CD4-positive, alpha-beta T cell (primary cell): ENCODE measurements at regions not wholly inside any gene's neighbourhood (a gene's known extent, or its start where the extent isn't known, plus 50 kb on each side); places are given as distances from the start of the nearest gene placed in this dataset.
"Not testable (repeated sequence)": the region's sequence is repeated elsewhere in the genome, so short reads cannot be mapped to it uniquely, and the experiment has no call there.

ENCODE experiments used
- ATAC-seq: fragments of 200-7000 bp; cut with Tn5 transposase; one replicate; pipeline ENCODE4 v1.10.0; 2022; ENCODE audit warnings: mild to moderate bottlenecking; ENCODE audit not compliant: poor library complexity
- CTCF ChIA-PET: fragments of 350-600 bp; sonication (Branson Sonifier 250); formaldehyde crosslinking; loops from one replicate; lab custom pipeline; 2021; ENCODE audit warnings: antibody characterized with exemption, inconsistent platforms; lab: Charles Lee
- POLR2A ChIA-PET: fragments of 350-600 bp; sonication (Branson Sonifier 250); formaldehyde crosslinking; loops from one replicate; lab custom pipeline; 2021; ENCODE audit warnings: antibody characterized with exemption, inconsistent platforms; lab: Charles Lee
- DNase-seq, 14 experiments: peaks; one replicate each; pipeline ENCODE4 v3.0.0-alpha.2; 2013 to 2020; ENCODE audit warnings: mixed read lengths in 2 of 14
- H3K27ac ChIP-seq, 2 donors: one replicate each; pipeline versions ENCODE4 v1.5.1 to v1.7.0; 2013; ENCODE audit warnings: low read length in 2 of 2, low read depth in 1 of 2, mild to moderate bottlenecking in 1 of 2
- H3K27me3 ChIP-seq, 2 experiments: 1 replicate in 1 of 2; 2 replicates in 1 of 2; pipeline versions ENCODE4 v1.6.1 to v1.7.0; 2013; ENCODE audit warnings: low read length in 2 of 2, control low read depth in 1 of 2, mild to moderate bottlenecking in 1 of 2, moderate library complexity in 1 of 2; ENCODE audit not compliant: insufficient read depth in 2 of 2, control insufficient read depth in 1 of 2
- H3K36me3 ChIP-seq: one replicate; pipeline ENCODE4 v1.6.1; 2013; ENCODE audit warnings: low read length, control low read depth; ENCODE audit not compliant: insufficient read depth
- H3K4me1 ChIP-seq: one replicate; pipeline ENCODE4 v1.6.1; 2013; ENCODE audit warnings: low read length, control low read depth; ENCODE audit not compliant: insufficient read depth
- H3K4me3 ChIP-seq: one replicate; pipeline ENCODE4 v1.5.1; 2013; ENCODE audit warnings: mild to moderate bottlenecking, low read length, moderate library complexity
- H3K9me3 ChIP-seq, 2 experiments: 1 replicate in 1 of 2; 2 replicates in 1 of 2; pipeline versions ENCODE4 v1.6.1 to v1.7.0; 2013; ENCODE audit warnings: low read length in 2 of 2, mild to moderate bottlenecking in 2 of 2, control low read depth in 1 of 2, moderate library complexity in 1 of 2; ENCODE audit not compliant: control insufficient read depth in 1 of 2, insufficient read depth in 1 of 2
- H3K27ac Mint-ChIP-seq: one replicate; pipeline ENCODE4 v1.8.0; 2020; ENCODE audit warnings: mixed read lengths
- H3K27me3 Mint-ChIP-seq: one replicate; pipeline ENCODE4 v1.8.0; 2021; ENCODE audit warnings: mixed read lengths
- H3K36me3 Mint-ChIP-seq: one replicate; pipeline ENCODE4 v1.8.0; 2021; ENCODE audit warnings: low read depth, mixed read lengths
- H3K4me1 Mint-ChIP-seq: one replicate; pipeline ENCODE4 v1.8.0; 2021; ENCODE audit warnings: low read depth, mixed read lengths
- H3K4me3 Mint-ChIP-seq: one replicate; pipeline ENCODE4 v1.8.0; 2020; ENCODE audit warnings: mild to moderate bottlenecking, mixed read lengths
- H3K9me3 Mint-ChIP-seq: one replicate; pipeline ENCODE4 v1.8.0; 2020; ENCODE audit warnings: mixed read lengths
- CTCF ChIP-seq: fragments of 200-600 bp; IDR thresholded peaks from one replicate; pipeline ENCODE4 v1.8.0; 2022; ENCODE audit warnings: antibody characterized with exemption, mild to moderate bottlenecking
- intact Hi-C, 2 experiments: fragments of 100-400 bp; cut with DNase I in 1 of 2; cut with micrococcal nuclease in 1 of 2; formaldehyde crosslinking; loops; one replicate each; pipeline versions ENCODE4 v1.15.1 to v1.9.0; 2023 to 2025; cut with DNase I, micrococcal nuclease

- H3K27me3 ChIP-seq, DNase-seq, H3K4me3 Mint-ChIP-seq, POLR2A ChIA-PET, CTCF ChIA-PET, H3K36me3 Mint-ChIP-seq, ATAC-seq, H3K27me3 Mint-ChIP-seq, H3K4me1 ChIP-seq, H3K27ac ChIP-seq, H3K9me3 ChIP-seq, H3K36me3 ChIP-seq, H3K27ac Mint-ChIP-seq, H3K9me3 Mint-ChIP-seq, intact Hi-C loops, H3K4me3 ChIP-seq, H3K4me1 Mint-ChIP-seq: not testable (repeated sequence)
These were observed 83.4 kb upstream of the RAP2C start for GRCh38 chrX:132302687-132303086.

GRCh38 chrX:132294776-132295495 is 75.7 kb upstream of the RAP2C start:
- H3K36me3 Mint-ChIP-seq = no peaks in the 10 kb centered on the region
- Histone ChIP-seq H3K36me3 (no peaks in the 10 kb centered on the region), H3K4me1 (no peaks in the 10 kb centered on the region), H3K9me3 (no peaks in the 10 kb centered on the region), H3K27me3 (no peaks in the 10 kb centered on the region), H3K4me3 (no peak overlapping the region), H3K27ac (no peak overlapping the region)
- H3K27ac Mint-ChIP-seq = no peak overlapping the region
- no peak overlapping the region for H3K4me3 Mint-ChIP-seq
- intact Hi-C loops = loop anchor here (5.0 to 10.0 kb wide), 5 partner anchors 190 to 453 kb away; partner anchors contain the start of gene MBNL3 (in 1 of the 2)
- H3K27me3 Mint-ChIP-seq = no peaks in the 10 kb centered on the region
- no peak for DNase-seq
- CTCF ChIA-PET = no interaction called here
- TF ChIP-seq CTCF = no peak
- no peaks in the 10 kb centered on the region for H3K4me1 Mint-ChIP-seq
- H3K9me3 Mint-ChIP-seq = no peaks in the 10 kb centered on the region
- no peak for ATAC-seq
- POLR2A ChIA-PET = no interaction called here

GRCh38 chrX:132294192-132294591 is 74.9 kb upstream of the RAP2C start:
- Mint-ChIP-seq H3K27ac (no peak overlapping the region), H3K4me3 (no peak overlapping the region), H3K4me1 (no peaks in the 10 kb centered on the region), H3K27me3 (no peaks in the 10 kb centered on the region), H3K9me3 (no peaks in the 10 kb centered on the region), H3K36me3 (no peaks in the 10 kb centered on the region)
- Histone ChIP-seq H3K36me3 (no peaks in the 10 kb centered on the region), H3K27me3 (no peaks in the 10 kb centered on the region), H3K4me3 (no peak overlapping the region), H3K4me1 (no peaks in the 10 kb centered on the region), H3K27ac (no peak overlapping the region), H3K9me3 (no peaks in the 10 kb centered on the region)
- CTCF ChIA-PET = interaction anchor here (2.0 kb wide), 1 partner anchor 337 kb away, joined by 11 read pairs; no protein-coding TSS in a partner anchor
- no peak for TF ChIP-seq CTCF
- no peak for DNase-seq
- no peak for ATAC-seq
- POLR2A ChIA-PET = no interaction called here
- intact Hi-C loops = loop anchor here (5.0 to 10.0 kb wide), 5 partner anchors 191 to 452 kb away; partner anchors contain the start of gene MBNL3 (in 1 of the 2)
